ENCODE measurements at regions not wholly inside any gene's neighbourhood (a gene's known extent, or its start where the extent isn't known, plus 50 kb on each side); places are given as distances from the start of the nearest gene placed in this dataset.

- peaks cover 13% of the 10 kb centered on the region for H3K27me3 Mint-ChIP-seq
- peaks cover 2% of the 10 kb centered on the region for H3K4me1 Mint-ChIP-seq
- no peak for TF ChIP-seq CTCF (IDR thresholded peaks at IDR 0.05)
- TF ChIP-seq EZH2 (IDR thresholded peaks at IDR 0.05; ENCODE audit: borderline replicate concordance, insufficient read depth, low read depth, low read length, poor library complexity, severe bottlenecking), result no peak
- Histone ChIP-seq H3K4me1 (ENCODE audit: control insufficient read depth in 2 of 2, insufficient read depth in 2 of 2, low read length in 2 of 2) (no peaks in the 10 kb centered on the region), H3K36me3 (replicated peaks in 1 of 2; ENCODE audit: control extremely low read depth in 1 of 2, control insufficient read depth in 1 of 2, extremely low read depth in 1 of 2, insufficient read depth in 2 of 2, low read length in 1 of 2) (no peaks in the 10 kb centered on the region), H3K27me3 (replicated peaks in 1 of 4; ENCODE audit: control extremely low read depth in 1 of 4, control insufficient read depth in 3 of 4, insufficient read depth in 4 of 4, low read length in 3 of 4) (peaks cover 0 to 3% (median 1%) of the 10 kb centered on the region in 4 experiments), H3K9me3 (ENCODE audit: control extremely low read depth in 1 of 3, control insufficient read depth in 2 of 3, insufficient read depth in 1 of 3, low read length in 2 of 3) (no peaks in the 10 kb centered on the region), H3K4me2 (replicated peaks; ENCODE audit: low read depth, low read length, poor library complexity, severe bottlenecking) (no peak overlapping the region), H3K4me3 (ENCODE audit: control extremely low read depth in 1 of 5, extremely low read depth in 1 of 5, insufficient read depth in 1 of 5, low read depth in 2 of 5, low read length in 4 of 5) (no peak overlapping the region), H4K20me1 (ENCODE audit: control insufficient read depth, insufficient read depth, low read length, poor library complexity, severe bottlenecking) (no peaks in the 10 kb centered on the region), H3K27ac (ENCODE audit: low read length in 2 of 2) (no peak overlapping the region), H2AFZ (ENCODE audit: insufficient read depth, low read depth, low read length, poor library complexity, severe bottlenecking) (no peak overlapping the region), H3K79me2 (ENCODE audit: control insufficient read depth, insufficient read depth, low read length) (no peaks in the 10 kb centered on the region), H3K9ac (ENCODE audit: low read length) (no peak overlapping the region)
- no peak overlapping the region for H3K27ac Mint-ChIP-seq
- POLR2A ChIA-PET, result no interaction called here
- no peak overlapping the region for H3K4me3 Mint-ChIP-seq
- intact Hi-C loops (cut with micrococcal nuclease), result no loop called here
- no peaks in the 10 kb centered on the region for H3K9me3 Mint-ChIP-seq (ENCODE audit: insufficient read depth)
- CTCF ChIA-PET, result no interaction called here
- no peak for DNase-seq
- 82% methylated on average over 4 of the region's 4 CpGs for WGBS (ENCODE audit: insufficient coverage)
- ATAC-seq (ENCODE audit: low read depth), result no peak
Observed at GRCh38 chr20:24124003-24124402, 135.4 kb upstream of the GGTLC1 start.

DNA sequence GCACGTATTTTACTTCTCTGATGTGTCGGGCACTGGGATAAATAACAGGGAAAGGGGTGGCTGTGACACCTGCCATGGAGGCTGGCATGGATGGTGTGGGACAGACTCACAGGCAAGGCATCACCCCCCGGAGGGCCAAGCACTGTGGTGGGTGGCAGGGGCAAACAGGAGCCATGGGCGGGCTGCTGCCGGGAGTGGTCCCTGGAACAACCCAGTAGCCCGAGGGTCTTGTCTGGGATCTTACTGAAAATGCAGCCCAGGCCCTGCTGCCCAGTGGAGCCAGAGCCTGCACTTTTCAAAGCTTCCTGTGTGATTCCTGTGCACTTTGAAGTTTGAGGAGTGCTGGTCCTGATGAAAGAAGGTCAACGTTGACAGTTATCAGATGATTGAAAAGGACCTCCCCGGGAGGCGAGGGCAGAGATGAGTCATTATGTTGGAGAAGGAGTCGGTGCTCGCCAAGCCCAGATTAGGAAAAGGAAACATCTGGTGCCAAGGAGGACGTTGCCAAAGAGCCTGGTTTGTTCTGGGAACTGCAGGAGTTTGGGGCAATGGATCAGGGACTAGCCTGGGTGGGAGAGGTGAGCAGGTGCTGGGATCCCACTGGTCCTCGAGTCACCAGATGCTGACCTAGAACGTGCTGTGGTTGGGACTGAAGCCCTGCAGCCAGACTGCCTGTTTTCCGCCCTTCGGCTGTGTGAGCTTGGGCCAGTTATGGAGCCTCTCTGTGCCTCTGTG is 130.0 kb upstream of the GGTLC1 start:
- Histone ChIP-seq H4K20me1 (ENCODE audit: control insufficient read depth, insufficient read depth, low read length, poor library complexity, severe bottlenecking) (no peaks in the 10 kb centered on the region), H3K9ac (ENCODE audit: low read length) (no peak overlapping the region), H3K4me1 (ENCODE audit: control insufficient read depth in 2 of 2, insufficient read depth in 2 of 2, low read length in 2 of 2) (no peaks in the 10 kb centered on the region), H3K4me3 (ENCODE audit: control extremely low read depth in 1 of 5, extremely low read depth in 1 of 5, insufficient read depth in 1 of 5, low read depth in 2 of 5, low read length in 4 of 5) (no peak overlapping the region), H3K4me2 (replicated peaks; ENCODE audit: low read depth, low read length, poor library complexity, severe bottlenecking) (no peak overlapping the region), H2AFZ (ENCODE audit: insufficient read depth, low read depth, low read length, poor library complexity, severe bottlenecking) (no peak overlapping the region), H3K27me3 (replicated peaks in 1 of 4; ENCODE audit: control extremely low read depth in 1 of 4, control insufficient read depth in 3 of 4, insufficient read depth in 4 of 4, low read length in 3 of 4) (peaks cover 0 to 5% (median 0%) of the 10 kb centered on the region in 4 experiments), H3K9me3 (ENCODE audit: control extremely low read depth in 1 of 3, control insufficient read depth in 2 of 3, insufficient read depth in 1 of 3, low read length in 2 of 3) (no peaks in the 10 kb centered on the region), H3K27ac (ENCODE audit: low read length in 2 of 2) (no peak overlapping the region), H3K79me2 (ENCODE audit: control insufficient read depth, insufficient read depth, low read length) (no peaks in the 10 kb centered on the region), H3K36me3 (replicated peaks in 1 of 2; ENCODE audit: control extremely low read depth in 1 of 2, control insufficient read depth in 1 of 2, extremely low read depth in 1 of 2, insufficient read depth in 2 of 2, low read length in 1 of 2) (no peaks in the 10 kb centered on the region)
- Mint-ChIP-seq H3K4me3 (no peak overlapping the region), H3K27me3 (peaks cover 3% of the 10 kb centered on the region), H3K27ac (no peak overlapping the region), H3K9me3 (ENCODE audit: insufficient read depth) (no peaks in the 10 kb centered on the region), H3K4me1 (peaks cover 4% of the 10 kb centered on the region)
- ChIA-PET CTCF (no interaction called here), POLR2A (no interaction called here)
- ATAC-seq (ENCODE audit: low read depth) (no peak), DNase-seq (no peak)
- 73% methylated on average over 16 of the region's 16 CpGs for WGBS (ENCODE audit: insufficient coverage)
- TF ChIP-seq EZH2 (IDR thresholded peaks at IDR 0.05; ENCODE audit: borderline replicate concordance, insufficient read depth, low read depth, low read length, poor library complexity, severe bottlenecking), result no peak
- TF ChIP-seq CTCF (IDR thresholded peaks at IDR 0.05), result no peak
- intact Hi-C loops (cut with micrococcal nuclease), result no loop called here
